ENCODE measurements at regions not wholly inside any gene's neighbourhood (a gene's known extent, or its start where the extent isn't known, plus 50 kb on each side); places are given as distances from the start of the nearest gene placed in this dataset.

DNA sequence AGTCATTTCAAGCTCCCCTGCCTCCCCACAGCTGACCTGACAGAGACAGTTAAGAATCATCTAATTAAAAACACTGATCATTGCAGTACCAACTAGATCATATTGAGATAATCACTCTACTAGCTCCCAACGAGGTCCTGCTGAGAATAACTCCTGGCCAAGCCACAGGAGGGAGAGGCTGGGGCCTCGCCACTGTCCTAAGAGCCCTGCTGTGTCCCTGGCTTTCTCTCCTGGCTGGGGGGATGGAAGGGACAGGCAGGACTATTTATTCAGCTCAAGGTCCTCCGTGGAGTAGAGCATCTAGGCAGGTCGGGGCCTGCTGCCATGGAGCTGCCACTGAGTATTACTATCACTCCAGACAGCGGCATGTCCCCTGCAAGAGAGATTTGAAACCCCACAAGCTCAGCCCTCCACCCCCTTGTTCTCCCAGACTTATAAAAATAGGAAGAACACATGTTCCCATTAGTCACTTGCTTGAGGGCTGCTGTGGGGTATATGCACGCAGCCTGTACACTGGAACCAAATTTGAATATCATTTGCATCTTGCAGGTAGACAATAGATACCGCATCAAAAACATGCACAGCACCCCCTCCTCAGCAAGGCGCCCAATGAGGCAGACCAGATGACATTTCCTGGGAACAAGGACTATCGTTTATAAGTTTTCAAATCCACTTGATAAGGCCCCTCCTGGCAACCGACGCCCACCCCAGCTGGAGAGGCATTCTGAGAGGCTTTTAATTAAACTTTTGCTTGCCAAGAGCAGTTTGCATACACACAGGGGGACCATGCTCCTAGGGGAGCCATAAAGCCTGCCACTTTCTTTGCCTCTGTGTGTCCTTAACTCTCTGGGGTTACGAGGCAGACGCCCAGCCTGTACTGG lies 385.2 kb upstream of the ZFHX3 start:
- TF ChIP-seq EZH2 (IDR thresholded peaks at IDR 0.05; ENCODE audit: low read length, unreplicated experiment): no peak
- TF ChIP-seq, protein P1, sequence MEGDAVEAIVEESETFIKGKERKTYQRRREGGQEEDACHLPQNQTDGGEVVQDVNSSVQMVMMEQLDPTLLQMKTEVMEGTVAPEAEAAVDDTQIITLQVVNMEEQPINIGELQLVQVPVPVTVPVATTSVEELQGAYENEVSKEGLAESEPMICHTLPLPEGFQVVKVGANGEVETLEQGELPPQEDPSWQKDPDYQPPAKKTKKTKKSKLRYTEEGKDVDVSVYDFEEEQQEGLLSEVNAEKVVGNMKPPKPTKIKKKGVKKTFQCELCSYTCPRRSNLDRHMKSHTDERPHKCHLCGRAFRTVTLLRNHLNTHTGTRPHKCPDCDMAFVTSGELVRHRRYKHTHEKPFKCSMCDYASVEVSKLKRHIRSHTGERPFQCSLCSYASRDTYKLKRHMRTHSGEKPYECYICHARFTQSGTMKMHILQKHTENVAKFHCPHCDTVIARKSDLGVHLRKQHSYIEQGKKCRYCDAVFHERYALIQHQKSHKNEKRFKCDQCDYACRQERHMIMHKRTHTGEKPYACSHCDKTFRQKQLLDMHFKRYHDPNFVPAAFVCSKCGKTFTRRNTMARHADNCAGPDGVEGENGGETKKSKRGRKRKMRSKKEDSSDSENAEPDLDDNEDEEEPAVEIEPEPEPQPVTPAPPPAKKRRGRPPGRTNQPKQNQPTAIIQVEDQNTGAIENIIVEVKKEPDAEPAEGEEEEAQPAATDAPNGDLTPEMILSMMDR (conservative IDR thresholded peaks at IDR 0.05; ENCODE audit: low read depth, low read length): no peak
- no peak for TF ChIP-seq EZH2phosphoT487 (IDR thresholded peaks at IDR 0.05; ENCODE audit: borderline replicate concordance, low read length)

Measured in PC-3 (cell line).